ENCODE measurements at regions not wholly inside any gene's neighbourhood (a gene's known extent, or its start where the extent isn't known, plus 50 kb on each side); places are given as distances from the start of the nearest gene placed in this dataset.
"Not testable (repeated sequence)": the region's sequence is repeated elsewhere in the genome, so short reads cannot be mapped to it uniquely, and the experiment has no call there.

DNA sequence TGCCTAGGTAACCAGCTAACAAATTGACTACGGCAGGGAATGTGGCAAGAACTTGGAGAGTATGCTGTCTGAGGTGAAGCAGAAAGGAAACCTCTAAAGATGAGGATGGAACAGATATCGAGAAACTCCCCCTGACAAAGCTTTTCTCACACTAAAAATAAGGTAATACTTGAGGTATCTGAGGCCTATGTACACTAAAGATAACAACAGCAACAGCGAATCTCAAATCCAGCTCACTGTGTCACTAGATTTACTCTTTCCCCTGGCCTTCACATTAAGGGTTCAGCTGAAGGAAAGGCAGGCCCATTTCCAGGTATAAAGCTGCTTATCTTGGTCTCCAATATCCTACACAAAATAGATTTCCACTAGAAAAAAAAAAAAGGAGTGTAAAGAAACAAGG, 518.0 kb downstream of the KCNT2 start:
- no peak for DNase-seq (ENCODE audit: low read depth)

DNA sequence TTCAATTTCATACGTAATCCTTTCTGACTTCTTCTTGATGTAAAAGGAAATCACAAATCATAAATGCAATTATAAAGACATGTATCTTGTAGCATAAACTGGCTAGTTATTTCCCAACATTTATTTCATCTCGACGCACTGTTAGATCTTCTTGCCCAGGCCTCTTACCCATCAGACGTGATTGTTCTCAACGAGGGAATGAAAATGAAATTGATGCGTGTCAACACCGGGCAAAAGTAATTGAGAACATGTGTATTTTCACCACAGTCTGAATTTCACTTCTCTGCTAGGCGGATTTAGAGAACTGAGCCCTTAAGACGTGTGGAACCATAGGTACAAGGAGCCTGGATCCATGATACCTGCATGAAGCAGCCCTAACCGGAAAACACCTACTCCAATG, 519.7 kb downstream of the KCNT2 start:
- no peak for DNase-seq (ENCODE audit: low read depth)

DNA sequence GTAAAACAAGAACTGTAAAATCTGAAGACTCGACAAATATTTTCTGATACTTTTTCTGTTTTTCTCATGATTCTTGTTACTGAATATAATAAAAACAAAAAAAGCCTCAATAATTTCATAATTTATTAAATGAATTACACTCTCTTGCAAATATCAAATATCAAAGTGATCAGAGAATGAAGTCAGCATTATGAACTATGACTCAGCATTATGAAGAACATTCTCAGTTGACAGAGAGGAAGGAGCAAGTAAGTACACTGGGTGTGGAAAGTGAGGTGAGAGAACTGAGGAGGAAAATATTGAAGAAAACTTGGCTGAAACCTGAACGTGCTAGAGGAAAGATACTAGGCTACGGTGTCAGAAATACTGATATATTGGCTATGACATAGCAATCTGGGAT, 529.5 kb downstream of the KCNT2 start:
- no peak for DNase-seq (ENCODE audit: low read depth)

DNA sequence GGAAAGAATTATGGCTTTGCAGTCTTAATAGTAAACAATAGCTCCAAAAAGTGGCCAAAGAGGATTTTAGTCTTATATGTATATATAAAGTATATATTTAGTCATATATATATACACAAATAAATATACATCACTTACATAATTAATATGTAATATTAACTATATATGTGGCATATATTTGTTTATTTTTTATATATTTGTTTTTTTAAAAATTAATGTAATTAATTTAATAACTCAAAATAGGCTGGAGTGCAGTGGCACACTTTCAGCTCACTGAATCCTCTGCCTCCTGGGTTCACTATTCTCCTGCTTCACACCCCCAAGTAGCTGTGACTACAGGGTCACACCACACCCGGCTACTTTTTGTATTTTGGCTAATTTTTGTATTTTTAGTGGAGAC, 532.6 kb downstream of the KCNT2 start:
- DNase-seq (ENCODE audit: low read depth) = no peak

DNA sequence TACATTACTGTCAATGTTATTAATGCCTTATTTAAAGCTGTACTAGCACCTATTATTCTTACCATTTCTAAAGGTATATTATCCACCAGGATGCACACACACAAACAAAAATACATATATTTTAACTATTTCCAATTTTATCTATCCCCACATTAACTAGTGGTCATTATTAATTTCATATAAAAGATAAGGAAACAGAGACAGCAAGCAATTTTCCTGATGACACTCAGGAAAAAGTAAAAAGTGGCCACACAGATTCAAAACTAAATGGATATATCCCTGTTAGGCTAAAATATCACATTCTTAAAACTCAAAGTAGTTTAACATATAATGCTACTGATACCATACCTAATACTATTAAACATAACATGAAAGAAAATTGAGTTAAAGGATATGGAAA, 534.1 kb downstream of the KCNT2 start:
- DNase-seq (ENCODE audit: low read depth) = no peak

DNA sequence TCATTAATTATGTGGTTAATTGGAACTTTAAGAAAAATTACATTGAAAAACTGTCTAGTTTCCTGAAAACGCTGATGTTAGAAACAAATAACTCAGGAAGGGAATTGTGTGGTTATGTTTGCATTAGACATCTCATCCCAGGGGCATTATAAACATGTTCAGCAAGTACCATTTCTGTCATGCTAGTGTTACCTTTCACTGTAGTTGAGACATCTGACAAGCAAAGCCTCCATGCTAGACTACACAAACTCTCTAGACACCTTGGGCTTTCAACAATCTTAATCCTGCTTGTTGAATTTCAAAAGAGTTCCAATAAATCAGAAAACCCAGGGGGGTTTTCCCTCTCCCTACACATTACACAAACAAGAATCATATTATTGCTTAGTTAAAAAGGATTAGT, 536.8 kb downstream of the KCNT2 start:
- no peak for DNase-seq (ENCODE audit: low read depth)

DNA sequence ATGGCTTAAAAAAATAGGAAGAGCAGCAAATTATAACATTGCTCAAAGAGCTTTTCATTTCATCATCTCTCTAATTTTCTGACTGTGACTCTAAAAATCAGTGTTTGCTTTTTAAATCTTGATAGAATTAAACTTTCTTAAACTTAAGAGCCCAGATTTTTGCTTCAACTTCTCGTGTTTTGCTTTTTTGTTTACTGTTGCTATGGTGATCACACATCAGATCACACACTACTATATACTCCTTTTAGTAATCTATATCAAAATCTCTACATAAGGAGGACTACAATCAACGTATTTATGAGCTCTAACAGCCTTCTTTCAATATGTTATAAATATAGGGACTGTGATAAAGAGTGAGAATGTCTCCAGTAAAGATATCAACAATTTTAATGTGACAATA, 537.3 kb downstream of the KCNT2 start:
- DNase-seq (ENCODE audit: low read depth) = no peak

DNA sequence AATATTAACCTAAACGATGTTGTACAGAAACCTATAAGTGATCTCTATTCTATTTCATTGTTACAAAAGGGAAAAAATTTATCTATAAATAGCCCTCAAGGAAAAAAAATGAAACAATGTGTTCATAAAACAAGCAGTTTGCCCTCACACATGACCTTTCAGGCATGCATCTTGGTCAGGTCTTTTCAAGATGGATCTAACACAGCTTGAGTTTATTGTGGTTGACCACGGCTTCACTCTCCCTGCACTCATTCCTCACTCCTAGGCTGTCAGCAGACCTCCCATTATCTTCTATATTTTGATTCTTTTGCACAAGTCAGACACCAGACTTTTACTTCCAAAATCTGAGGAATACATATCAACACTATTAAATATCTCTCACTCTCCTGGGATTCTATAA, 544.3 kb downstream of the KCNT2 start:
- no peak for DNase-seq (ENCODE audit: low read depth)

DNA sequence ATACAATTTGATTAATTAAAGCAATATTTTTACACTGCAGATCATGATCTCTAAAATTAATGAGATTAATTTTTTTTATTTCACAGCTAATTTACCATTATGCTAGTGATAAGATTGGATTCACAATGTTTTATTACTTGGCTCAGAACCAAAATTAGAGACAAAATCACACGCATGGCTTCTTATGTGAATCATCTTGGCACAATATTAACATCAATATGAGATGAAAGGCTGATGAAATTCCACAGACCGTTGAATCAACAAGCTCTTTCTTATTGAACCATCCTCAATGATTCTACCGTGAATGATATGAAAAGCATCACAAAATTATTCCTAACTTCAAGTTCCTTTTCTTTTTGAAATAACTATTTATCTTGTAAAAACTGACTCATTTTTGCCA, 544.9 kb downstream of the KCNT2 start:
- DNase-seq (ENCODE audit: low read depth) = no peak

DNA sequence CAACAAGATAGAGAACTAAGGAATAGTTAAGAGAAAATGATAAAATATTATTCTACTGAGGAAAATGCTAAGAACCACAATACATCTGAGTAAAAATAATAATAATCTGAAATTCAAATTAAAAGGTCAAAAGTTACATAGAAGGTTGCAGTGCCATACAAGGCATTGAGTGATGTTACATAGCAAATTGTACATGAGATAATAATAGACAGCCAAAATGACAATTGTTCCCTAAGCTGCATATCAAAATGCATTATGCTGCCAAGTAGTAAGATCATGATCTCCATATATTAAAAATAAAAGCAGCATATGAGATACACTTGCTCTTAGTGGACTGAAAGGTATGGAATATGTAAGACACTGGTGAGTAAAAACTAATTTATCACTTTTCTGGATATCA, 547.7 kb downstream of the KCNT2 start:
- no peak for DNase-seq (ENCODE audit: low read depth)

DNA sequence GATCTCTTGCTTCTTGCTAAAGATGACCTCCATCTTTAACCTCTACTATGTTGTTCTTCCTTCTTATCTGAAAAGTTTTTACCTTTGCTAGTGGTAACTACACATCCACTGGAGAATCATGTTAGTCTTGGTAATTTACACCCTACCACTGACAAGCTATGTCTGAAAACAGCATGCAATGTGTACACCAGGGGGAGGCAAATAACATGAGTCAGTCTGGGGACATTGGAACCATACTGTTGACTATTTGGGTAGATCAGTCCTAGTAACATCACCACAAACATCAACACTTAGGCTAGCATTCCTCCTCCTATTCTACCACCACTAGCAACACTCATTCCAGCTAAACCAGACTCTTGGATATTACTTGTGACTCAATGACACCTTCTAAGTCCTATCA, 549.0 kb downstream of the KCNT2 start:
- no peak for DNase-seq (ENCODE audit: low read depth)

DNA sequence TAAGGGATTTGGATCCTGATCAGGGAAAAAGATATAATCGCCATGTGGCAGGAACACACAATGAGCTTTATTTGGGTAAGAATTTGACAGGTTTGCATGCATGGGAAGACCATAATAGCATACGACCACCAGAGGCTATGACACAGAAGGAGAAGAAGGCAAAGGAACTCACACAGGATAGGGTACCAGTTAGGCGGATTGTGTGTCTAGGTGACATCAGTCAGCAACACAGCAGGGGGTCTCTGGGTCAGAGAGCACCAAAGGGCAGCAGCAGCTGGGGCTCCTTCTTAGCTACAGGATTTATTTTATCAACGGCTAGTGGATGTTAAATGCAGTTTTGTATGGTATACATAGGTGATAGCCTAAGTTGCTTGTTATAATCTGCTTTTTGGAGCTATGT, 551.3 kb downstream of the KCNT2 start:
- DNase-seq (ENCODE audit: low read depth) = no peak

DNA sequence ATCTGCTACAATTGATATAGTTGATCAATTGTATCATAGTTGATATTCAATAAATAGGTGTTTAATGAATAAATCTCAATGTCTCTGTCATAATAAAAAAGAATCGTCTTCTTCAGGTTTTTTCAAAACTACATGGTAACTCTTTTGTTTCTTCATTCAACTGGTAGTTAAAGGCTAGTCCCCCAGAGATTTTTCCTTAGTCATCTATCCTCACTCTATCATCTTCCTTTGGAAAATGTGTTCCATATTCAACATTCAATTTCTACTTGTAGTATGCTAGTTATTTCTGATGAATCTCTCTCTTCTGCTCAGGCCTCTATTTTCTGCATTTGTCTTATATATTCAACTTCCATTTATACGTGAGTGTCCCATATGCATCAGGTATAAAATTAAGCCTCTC, 558.8 kb downstream of the KCNT2 start:
- no peak for DNase-seq (ENCODE audit: low read depth)

DNA sequence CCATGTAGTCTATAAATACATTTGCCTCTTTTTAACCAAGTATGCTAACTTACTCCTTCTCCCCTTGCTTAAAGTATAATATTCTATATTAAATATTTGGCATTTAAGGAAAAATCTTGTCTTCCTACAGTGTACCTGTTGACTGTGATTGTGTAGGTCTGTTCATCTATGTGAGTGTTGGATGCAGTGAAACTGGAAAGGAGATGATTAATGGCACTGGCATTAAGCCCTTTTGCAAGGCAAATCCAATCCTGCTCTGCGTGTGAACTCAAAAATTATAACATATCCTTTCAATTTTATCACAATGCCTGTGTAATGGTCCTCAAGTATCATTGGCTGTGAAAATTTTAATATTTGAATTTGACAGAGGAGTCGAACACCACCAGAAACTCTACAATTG, 565.0 kb downstream of the KCNT2 start:
- no peak for DNase-seq (ENCODE audit: low read depth)

DNA sequence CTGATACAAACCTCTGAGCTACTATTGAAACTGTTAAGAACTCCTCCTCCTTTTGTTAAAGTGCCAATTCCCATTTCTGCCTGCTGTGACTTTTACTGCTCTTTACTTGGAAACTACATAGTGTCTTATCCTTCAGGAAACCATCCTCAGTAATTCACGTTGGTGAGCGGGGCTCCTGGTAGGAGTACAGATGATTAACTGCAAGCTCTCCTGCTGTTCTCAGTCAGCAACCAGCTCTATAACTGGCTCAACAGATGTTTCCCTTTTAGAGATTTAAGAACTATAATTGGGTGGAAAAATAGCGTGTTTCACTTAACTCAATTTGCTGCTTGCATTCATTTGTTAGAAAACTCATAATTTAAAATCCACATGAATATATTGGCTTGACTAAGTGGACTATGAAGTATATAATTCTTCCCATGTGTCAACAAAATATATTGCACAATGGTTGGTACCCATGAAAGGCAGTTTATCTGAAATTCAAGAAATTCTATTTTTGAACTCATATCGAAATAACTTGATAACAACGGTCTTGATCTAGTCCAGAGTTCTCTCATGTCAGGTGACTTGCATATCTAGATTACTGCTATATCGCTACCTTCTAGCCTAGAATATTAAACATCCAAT, 574.0 kb downstream of the KCNT2 start:
- DNase-seq (ENCODE audit: low read depth) = no peak

DNA sequence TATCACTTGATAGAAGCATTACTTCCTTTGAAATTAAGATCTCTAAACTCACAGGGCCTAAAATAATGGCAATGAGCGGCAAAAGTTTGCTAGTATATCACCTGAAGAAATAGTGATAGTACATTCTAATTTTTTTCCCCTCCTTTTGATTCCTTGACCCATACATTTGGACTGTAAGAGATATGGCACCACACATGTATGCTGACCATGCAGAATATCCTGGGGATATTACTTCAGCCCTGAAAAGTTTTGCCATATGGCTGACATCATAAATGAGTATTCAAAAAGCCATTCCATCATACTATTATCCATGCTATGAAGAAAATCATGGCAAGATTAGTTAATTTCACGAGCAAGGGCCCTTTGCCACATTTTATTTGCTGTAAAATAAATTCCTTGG, 576.9 kb downstream of the KCNT2 start:
- DNase-seq (ENCODE audit: low read depth) = not testable (repeated sequence)

DNA sequence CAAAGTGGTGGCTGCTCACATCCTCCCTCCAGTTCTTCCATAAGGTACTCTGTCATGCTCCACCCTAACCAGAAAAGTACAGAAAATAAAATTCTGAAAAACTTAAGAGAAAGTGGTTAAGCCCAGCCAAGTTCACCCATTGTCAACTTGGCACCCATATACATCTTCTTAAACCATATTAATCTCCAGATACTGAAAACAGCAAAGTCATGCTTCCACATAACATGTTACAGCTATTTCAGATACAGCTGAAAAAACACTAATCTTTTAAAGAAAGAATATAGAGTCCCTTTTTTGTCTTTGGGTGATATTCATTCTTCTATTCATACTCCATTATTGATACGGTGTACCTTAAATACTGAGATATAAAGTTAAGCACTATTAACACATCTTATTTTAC, 577.8 kb downstream of the KCNT2 start:
- DNase-seq (ENCODE audit: low read depth) = no peak

DNA sequence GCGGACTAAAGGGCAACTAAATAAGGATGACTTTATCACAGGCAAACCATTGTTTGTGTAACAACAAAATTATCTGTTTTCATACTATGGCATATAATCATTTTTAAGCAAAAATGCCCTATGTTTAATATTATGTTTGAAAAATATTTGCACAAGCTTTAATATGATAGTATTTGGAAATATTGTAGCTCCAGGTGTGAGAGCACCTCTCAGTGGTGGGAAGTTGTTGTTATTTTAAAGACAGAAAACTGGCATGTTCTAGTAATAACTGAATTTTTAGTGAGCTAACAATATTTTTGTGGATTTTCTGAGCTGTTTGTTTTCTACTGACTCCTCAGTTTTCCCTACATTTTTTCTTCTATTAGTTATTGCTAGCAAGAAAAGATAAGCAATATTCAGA, 578.8 kb downstream of the KCNT2 start:
- DNase-seq (ENCODE audit: low read depth) = no peak

DNA sequence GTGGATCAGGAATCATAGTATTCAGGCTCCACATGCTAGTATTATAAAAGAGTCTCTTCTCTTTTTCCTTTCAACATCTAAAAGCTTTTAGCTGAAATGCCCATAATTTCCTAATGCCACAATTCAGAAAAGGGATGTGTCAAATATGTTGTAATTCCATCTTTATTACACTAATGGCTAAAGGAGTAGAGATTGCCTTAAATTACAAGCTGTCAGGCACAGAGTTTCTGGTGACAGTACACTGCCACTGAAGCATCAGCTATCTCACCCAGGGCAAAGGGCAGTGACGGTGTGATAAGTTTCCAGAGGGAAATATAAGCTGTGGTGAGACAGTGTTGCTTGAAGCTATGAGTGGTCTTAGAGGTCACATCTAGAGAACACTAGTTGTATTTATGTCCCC, 581.1 kb downstream of the KCNT2 start:
- DNase-seq (ENCODE audit: low read depth) = no peak

DNA sequence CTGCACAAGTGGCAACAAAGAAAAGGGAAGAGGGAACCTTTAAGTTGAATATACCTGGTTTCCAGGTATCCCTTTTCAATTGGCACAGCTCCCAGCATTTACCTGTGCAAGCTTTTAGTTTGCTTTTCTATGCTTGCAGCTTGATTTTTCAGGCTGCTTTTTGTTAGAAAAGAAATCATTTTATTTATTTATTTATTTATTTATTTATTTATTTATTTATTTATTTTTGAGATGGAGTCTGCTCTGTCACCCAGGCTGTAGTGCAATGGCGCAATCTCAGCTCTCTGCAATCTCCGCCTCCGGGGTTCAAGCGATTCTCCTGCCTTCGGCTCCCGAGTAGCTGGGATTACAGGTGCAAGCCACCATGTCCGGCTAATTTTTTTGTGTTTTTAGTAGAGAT, 587.1 kb downstream of the KCNT2 start:
- DNase-seq (ENCODE audit: low read depth) = not testable (repeated sequence)

DNA sequence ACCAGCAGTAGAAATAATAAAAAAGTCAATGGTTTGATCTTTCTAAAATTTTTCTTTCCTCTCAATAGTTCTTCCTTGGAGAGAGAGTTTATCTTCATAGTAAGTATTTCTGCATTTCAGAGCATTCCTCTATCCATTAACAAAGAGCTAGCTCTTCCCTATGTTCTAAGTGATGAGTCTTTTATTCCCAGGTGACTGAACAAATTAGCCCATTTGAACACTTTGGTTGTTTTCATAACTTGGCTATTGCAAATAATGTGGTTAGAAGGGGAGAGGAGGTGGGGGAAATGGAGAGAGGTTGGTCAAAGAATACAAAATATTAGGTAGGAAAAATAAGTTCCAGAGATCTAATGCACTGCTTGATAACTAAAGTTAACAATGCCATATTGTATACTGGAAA, 598.9 kb downstream of the KCNT2 start:
- DNase-seq (ENCODE audit: low read depth) = no peak

DNA sequence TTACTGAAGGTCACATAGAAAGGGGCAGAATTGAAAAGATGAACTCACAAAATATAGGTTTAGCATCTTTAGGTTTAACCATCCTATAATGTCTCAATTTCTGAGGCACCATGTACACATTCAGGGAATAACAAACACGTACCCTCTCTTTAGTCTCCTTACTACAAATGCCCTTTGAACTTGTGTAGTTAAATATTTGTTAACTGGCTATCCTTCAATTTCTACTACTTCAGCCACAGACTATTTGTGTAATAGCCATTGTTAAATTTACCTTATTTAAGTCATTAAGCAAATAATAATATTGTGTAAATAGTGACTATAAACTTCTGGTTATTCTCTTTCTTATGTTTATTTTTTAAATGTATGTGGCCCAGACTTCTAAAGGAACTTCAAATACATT, 600.5 kb downstream of the KCNT2 start:
- no peak for DNase-seq (ENCODE audit: low read depth)

DNA sequence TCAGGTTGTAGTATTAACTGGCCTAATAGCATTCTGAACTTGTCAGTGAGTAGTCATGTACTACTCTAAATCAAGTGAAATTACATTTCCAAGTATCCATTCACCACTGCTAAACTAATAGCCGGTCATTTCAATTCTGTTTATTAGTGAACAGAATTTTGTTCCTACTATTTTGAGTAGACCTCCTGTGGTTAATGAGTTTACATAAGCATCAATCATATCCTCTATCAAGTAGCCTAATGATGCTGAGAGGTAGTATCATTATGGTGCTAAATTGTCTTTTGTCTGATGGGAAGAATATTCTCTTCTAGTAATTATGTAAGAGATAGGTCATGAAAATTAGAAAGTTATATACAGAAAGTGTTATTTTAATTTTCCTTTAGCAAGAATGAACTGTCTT, 602.8 kb downstream of the KCNT2 start:
- DNase-seq (ENCODE audit: low read depth) = no peak

DNA sequence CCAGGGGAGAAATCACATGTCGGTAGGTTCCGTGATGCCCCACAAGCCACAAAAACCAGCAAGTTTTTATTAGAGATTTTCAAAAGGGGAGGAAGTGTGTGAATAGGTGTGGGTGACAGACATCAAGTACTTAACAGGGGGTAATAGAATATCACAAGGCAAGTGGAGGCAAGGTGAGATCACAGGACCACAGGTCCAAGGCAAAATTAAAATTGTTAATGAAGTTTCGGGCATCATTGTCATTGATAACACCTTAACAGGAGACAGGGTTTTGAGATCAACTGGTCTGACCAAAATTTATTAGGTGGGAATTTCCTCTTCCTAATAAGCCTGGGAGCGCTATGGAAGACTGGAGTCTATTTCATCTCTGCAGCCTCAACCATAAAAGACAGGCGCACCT, 603.9 kb downstream of the KCNT2 start:
- not testable (repeated sequence) for DNase-seq (ENCODE audit: low read depth)

DNA sequence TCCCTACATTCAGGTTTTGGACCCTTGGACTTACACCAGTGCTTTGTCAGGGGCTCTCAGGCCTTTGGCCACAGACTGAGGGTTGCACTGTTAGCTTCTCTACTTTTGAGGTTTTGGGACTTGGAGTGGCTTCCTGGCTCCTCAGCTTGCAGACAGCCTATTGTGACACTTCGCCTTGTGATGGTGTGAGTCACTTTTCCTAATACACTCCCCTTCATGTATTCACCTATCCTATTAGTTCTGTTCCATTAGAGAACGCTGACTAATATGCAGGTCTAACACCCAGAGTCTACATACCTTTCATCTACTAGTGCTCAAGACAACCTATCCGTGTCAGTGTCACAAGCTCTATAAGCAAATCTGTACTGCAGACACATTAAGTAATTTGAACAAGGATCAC, 605.3 kb downstream of the KCNT2 start:
- no peak for DNase-seq (ENCODE audit: low read depth)
